DOHH2 (cell line): ENCODE measurements at regions not wholly inside any gene's neighbourhood (a gene's known extent, or its start where the extent isn't known, plus 50 kb on each side); places are given as distances from the start of the nearest gene placed in this dataset.

Experiments
- H3F3A ChIP-seq: fragments of 200-600 bp; sonication (generic), shearing (Covaris generic); 2 replicates; pipeline ENCODE4 v1.6.0; 2016; ENCODE audit warnings: antibody characterized with exemption, mild to moderate bottlenecking; ENCODE audit not compliant: control insufficient read depth, insufficient read depth
- H3K27ac ChIP-seq: fragments of 200-600 bp; sonication (generic); 2 replicates; pipeline ENCODE4 v1.5.1; 2014; ENCODE audit warnings: low read depth, mild to moderate bottlenecking, low read length, moderate library complexity
- H3K27me3 ChIP-seq: fragments of 200-600 bp; sonication (generic); 2 replicates; pipeline ENCODE4 v1.6.1; 2014; ENCODE audit warnings: mild to moderate bottlenecking, low read length, mixed read lengths; ENCODE audit not compliant: control insufficient read depth
- H3K36me3 ChIP-seq: fragments of 200-600 bp; sonication (generic); 2 replicates; pipeline ENCODE4 v1.6.1; 2014; ENCODE audit warnings: mild to moderate bottlenecking, low read length, moderate library complexity, mixed read lengths; ENCODE audit not compliant: control insufficient read depth
- H3K4me1 ChIP-seq: fragments of 200-600 bp; sonication (generic); 2 replicates; pipeline ENCODE4 v1.6.1; 2014; ENCODE audit warnings: mild to moderate bottlenecking, low read length, mixed read lengths; ENCODE audit not compliant: control insufficient read depth
- H3K4me2 ChIP-seq: fragments of 200-600 bp; sonication (generic); 2 replicates; pipeline ENCODE4 v1.6.0; 2014; ENCODE audit warnings: mild to moderate bottlenecking, low read length, moderate library complexity
- H3K4me3 ChIP-seq: fragments of 200-600 bp; sonication (generic); 2 replicates; pipeline ENCODE4 v1.5.1; 2014; ENCODE audit warnings: mild to moderate bottlenecking, low read length, mixed read lengths
- H3K79me2 ChIP-seq: fragments of 200-600 bp; sonication (generic); 2 replicates; pipeline ENCODE4 v1.6.1; 2014; ENCODE audit warnings: mild to moderate bottlenecking, low read length, mixed read lengths; ENCODE audit not compliant: control insufficient read depth
- H3K9me2 ChIP-seq: fragments of 200-600 bp; sonication (generic); replicated peaks from 2 replicates; pipeline ENCODE4 v1.6.1; 2014; ENCODE audit warnings: mild to moderate bottlenecking, low read length, mixed read lengths; ENCODE audit not compliant: control insufficient read depth
- H3K9me3 ChIP-seq: fragments of 200-600 bp; sonication (generic); 2 replicates; pipeline ENCODE4 v1.6.1; 2014; ENCODE audit warnings: antibody characterized with exemption, low read length, mixed read lengths; ENCODE audit not compliant: control insufficient read depth, insufficient read depth
- H4K20me1 ChIP-seq: fragments of 200-600 bp; sonication (generic); 2 replicates; pipeline ENCODE4 v1.6.0; 2014; ENCODE audit warnings: low read depth, mild to moderate bottlenecking, antibody characterized with exemption, low read length, moderate library complexity; ENCODE audit not compliant: control insufficient read depth, insufficient read depth
- EZH2phosphoT487 ChIP-seq: fragments of 200-600 bp; sonication (generic); IDR thresholded peaks from 2 replicates; pipeline ENCODE4 v1.6.1; 2017; ENCODE audit warnings: borderline replicate concordance, mild to moderate bottlenecking, antibody characterized with exemption, low read length, moderate library complexity, mixed read lengths
- TF ChIP-seq, protein P1 (sequence below): fragments of 200-600 bp; sonication (generic); IDR thresholded peaks from one replicate; pipeline ENCODE4 v1.5.1; 2014; ENCODE audit warnings: antibody characterized with exemption, mild to moderate bottlenecking, low read depth, low read length; ENCODE audit not compliant: poor library complexity, severe bottlenecking

DNA sequence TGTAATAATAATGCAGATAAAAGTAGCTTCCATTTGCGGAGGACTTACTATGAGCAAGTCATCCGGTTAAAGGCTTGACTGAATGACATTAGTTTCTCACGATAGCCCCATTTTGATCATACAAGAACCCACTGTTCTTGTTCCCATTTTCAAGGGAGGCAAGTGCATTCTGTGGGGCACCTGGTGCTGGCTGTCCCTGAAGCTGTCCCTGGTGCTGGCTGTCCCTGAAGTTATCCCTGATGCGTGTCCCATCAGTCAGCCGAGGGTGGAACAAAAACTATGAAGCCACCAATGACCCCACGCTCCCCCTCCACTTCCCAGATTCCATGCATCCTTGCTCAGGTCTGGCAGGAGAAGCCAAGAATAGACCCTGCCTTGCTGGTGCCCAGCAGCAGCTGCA, 95.3 kb downstream of the EDN3 start:
- Histone ChIP-seq H3K27ac (no peak overlapping the region), H3K79me2 (no peaks in the 10 kb centered on the region), H3K9me3 (no peaks in the 10 kb centered on the region), H3K36me3 (no peaks in the 10 kb centered on the region), H3K4me3 (no peak overlapping the region), H4K20me1 (no peaks in the 10 kb centered on the region), H3K4me1 (no peaks in the 10 kb centered on the region), H3K9me2 (no peaks in the 10 kb centered on the region), H3F3A (no peaks in the 10 kb centered on the region), H3K4me2 (no peak overlapping the region), H3K27me3 (peaks cover 39% of the 10 kb centered on the region)
- no peak for TF ChIP-seq EZH2phosphoT487
- TF ChIP-seq, protein P1, sequence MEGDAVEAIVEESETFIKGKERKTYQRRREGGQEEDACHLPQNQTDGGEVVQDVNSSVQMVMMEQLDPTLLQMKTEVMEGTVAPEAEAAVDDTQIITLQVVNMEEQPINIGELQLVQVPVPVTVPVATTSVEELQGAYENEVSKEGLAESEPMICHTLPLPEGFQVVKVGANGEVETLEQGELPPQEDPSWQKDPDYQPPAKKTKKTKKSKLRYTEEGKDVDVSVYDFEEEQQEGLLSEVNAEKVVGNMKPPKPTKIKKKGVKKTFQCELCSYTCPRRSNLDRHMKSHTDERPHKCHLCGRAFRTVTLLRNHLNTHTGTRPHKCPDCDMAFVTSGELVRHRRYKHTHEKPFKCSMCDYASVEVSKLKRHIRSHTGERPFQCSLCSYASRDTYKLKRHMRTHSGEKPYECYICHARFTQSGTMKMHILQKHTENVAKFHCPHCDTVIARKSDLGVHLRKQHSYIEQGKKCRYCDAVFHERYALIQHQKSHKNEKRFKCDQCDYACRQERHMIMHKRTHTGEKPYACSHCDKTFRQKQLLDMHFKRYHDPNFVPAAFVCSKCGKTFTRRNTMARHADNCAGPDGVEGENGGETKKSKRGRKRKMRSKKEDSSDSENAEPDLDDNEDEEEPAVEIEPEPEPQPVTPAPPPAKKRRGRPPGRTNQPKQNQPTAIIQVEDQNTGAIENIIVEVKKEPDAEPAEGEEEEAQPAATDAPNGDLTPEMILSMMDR = no peak

DNA sequence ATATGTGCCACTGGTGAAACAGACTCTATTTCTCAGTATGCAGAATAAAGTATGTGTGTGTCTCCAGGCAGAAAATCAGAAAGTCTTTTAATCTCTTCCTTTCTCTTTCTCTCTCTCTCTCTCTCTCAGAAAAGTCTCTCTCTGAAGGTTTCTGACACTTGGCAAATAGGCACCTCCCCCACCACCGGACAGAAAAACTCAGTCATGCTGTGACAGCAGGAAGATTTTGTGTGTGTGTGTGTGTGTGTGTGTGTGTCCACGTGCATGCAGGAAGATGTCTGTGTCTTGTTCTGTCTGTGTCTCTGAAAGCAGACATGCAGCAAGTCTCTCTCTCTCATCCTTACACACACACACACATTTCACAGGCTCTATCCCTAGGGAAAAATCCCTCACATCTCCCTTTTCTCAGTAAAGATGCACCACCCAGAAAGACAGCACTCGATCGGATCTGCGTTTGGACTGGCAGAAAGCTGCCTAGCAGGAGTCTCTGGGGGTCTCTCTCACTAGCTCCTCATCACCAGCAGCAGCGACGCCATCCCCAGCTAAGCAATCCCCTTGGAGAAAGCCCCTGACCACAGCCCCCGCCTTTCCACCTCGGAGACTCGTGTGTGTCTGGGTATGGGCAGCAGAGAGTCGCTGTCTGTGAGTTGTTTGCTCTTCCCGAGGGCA, 98.3 kb downstream of the EDN3 start:
- Histone ChIP-seq H3K4me3 (no peak overlapping the region), H3K4me1 (peaks cover 8% of the 10 kb centered on the region), H3K36me3 (no peaks in the 10 kb centered on the region), H3K9me3 (no peaks in the 10 kb centered on the region), H4K20me1 (no peaks in the 10 kb centered on the region), H3K79me2 (no peaks in the 10 kb centered on the region), H3K27me3 (peaks cover 46% of the 10 kb centered on the region), H3K27ac (no peak overlapping the region), H3K9me2 (no peaks in the 10 kb centered on the region), H3F3A (no peaks in the 10 kb centered on the region), H3K4me2 (no peak overlapping the region)
- TF ChIP-seq EZH2phosphoT487 = no peak
- TF ChIP-seq, protein P1 = no peak

DNA sequence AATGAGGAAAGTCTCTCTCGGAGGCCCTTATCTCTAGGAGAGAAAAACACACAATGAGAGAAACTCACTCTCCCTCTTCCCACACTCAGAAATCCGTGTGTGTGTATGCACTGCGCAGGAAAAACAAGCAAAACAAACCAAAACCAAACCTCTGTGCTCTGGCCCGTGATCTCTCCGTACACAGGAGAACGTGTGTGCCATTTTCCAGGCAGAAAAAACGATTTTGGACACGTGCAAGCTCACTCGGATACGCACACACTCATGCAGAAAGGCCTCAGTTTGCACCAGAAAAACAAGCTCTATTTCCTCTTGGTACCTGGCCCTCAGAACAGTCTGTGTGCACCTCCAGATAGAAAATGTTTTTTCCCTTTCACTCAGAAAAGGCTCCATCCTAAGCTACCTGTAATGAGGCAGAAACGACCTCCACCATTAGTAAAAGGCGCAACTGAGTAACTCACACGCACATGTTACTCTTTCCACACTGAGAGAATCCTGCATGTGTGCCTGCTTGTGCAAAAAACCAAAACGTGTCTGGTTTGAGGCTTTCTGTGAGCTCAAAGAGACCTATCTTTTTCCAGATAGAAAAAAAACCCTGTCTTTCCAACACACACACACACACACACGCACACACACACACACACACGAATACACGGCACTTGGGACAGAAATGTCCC, 99.2 kb downstream of the EDN3 start:
- Histone ChIP-seq H3K27me3 (peaks cover 50% of the 10 kb centered on the region), H3K9me3 (no peaks in the 10 kb centered on the region), H3F3A (no peaks in the 10 kb centered on the region), H3K4me1 (peaks cover 8% of the 10 kb centered on the region), H3K27ac (no peak overlapping the region), H3K9me2 (no peaks in the 10 kb centered on the region), H3K36me3 (no peaks in the 10 kb centered on the region), H3K4me2 (no peak overlapping the region), H3K79me2 (no peaks in the 10 kb centered on the region), H3K4me3 (no peak overlapping the region), H4K20me1 (no peaks in the 10 kb centered on the region)
- TF ChIP-seq, protein P1 = no peak
- TF ChIP-seq EZH2phosphoT487 = no peak
